ENCODE measurements at regions not wholly inside any gene's neighbourhood (a gene's known extent, or its start where the extent isn't known, plus 50 kb on each side); places are given as distances from the start of the nearest gene placed in this dataset.

DNA sequence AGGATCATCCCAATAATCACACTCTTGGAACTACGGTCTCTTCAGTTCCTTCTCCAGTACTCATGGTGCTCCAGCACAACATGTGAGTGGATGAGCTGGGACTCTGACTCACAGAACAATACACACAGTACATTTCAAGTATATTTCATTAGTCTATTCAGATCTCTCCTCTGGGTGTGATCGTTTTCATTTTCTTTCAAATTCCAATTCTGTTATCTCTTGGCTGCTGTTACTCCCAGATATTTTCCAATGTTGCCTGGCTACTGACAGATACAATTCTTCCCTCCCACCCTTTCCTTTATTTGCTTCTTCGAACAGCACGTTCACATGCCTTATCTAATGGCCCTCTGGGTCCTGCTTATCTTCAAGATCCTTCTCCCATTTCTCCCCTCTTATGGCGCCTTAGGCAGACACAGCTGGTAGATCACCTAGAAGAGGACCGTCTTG lies 216.0 kb downstream of the ACKR3 start (continued):
- TF ChIP-seq SRF (IDR thresholded peaks at IDR 0.05; ENCODE audit: low read depth, low read length) (no peak), YY1 (IDR thresholded peaks at IDR 0.05; ENCODE audit: low read depth, low read length) (no peak)
- TF ChIP-seq, protein P1, sequence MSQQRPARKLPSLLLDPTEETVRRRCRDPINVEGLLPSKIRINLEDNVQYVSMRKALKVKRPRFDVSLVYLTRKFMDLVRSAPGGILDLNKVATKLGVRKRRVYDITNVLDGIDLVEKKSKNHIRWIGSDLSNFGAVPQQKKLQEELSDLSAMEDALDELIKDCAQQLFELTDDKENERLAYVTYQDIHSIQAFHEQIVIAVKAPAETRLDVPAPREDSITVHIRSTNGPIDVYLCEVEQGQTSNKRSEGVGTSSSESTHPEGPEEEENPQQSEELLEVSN (IDR thresholded peaks at IDR 0.05): no peak

Data from H1 (cell line).